SKM-1 treated with dmso at 0.1 percent for 144 hours (cell line): ENCODE measurements at regions not wholly inside any gene's neighbourhood (a gene's known extent, or its start where the extent isn't known, plus 50 kb on each side); places are given as distances from the start of the nearest gene placed in this dataset.
"Not testable (repeated sequence)": the region's sequence is repeated elsewhere in the genome, so short reads cannot be mapped to it uniquely, and the experiment has no call there.

Source experiments
- DNase-seq: peaks from one replicate; lab custom pipeline; 2025; ENCODE audit not compliant: unreplicated experiment; lab: John Stamatoyannopoulos, UW

DNA sequence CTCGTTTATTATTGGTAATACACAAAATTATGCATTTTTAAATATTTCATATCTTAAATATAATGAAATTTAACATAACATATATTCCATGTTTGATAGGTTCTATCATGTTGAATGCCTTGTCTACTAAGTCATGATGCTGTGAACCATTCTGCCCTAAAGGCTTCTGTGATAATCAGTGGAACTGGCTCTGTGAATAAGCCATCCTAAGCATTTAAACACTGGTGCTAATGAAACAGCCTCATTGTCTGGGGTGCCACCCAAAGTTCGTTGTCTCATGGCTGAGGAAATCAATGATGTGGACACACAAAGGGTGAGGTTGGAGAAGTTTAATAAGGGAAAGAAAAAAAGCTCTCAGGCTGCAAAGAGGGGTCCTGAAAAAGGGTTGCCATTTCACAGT lies 264.7 kb upstream of the ZRANB2 start:
- no peak for DNase-seq

DNA sequence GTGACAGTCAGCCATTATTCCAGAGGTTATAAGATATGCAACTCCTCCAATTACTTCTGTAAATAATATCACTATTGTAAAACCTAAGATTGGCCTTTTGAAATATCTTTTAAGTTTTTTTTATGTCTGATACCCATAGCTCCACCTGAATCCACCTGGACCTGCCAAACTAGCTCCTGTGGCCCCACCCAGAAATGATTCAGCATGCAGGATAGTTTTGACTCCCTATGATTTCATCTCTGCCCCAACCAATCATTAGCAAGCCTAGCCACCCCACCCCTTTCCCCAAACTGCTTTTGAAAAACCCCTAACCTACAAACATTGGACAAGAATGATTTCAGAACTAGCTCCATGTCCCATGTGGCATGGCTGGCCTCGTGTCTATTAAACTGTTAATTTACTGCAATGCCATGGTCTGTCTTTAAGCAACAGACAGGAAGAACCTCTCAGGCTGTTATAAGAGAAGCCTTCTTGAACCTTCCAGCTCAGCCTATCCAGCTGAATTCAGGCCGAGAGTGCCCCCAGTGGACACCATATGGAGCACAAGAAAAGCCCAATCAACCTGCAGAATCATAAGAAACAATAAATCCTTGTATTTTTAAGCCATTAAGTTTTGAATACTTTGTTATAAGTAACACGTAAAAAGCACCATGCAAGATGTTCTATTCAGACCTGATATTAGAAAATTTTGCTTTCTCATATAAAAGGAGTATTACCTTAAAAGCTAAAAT lies 263.0 kb upstream of the ZRANB2 start:
- DNase-seq = no peak

DNA sequence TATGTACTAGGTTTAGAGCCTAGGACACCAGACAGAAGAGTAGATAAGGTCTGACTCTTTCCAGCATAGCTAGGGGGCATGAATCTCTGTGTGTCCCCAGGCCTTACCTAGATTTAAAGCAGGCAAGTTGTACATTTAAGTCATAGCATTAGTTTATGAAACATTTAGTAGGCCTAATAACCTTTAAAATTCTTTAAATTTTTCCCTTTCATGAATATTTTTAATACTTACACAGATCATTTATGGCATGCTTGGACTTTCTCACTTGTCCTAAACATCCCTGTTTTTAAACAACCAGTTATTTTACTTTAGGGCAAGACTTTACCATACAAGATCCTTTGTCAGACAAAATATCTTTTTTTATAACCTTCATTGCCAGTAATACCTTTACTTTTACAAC lies 258.4 kb upstream of the ZRANB2 start:
- no peak for DNase-seq

DNA sequence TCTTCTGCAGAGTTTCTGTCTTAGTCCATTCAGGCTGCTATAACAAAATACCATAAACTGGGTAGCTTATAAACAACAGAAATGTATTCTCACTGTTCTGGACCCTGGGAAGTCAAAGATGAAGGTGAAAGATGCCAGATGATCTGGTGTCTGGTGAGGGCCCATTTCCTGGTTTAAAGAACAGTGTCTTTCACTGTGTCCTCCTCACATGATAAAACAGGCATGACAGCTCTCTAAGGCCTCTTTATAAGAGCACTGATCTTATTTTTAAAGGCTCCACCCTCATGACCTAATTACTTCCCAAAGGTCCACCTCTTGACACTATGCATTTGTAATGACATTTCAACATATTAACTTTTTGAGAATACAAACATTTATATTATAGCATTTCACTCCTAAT lies 250.2 kb upstream of the ZRANB2 start:
- no peak for DNase-seq

DNA sequence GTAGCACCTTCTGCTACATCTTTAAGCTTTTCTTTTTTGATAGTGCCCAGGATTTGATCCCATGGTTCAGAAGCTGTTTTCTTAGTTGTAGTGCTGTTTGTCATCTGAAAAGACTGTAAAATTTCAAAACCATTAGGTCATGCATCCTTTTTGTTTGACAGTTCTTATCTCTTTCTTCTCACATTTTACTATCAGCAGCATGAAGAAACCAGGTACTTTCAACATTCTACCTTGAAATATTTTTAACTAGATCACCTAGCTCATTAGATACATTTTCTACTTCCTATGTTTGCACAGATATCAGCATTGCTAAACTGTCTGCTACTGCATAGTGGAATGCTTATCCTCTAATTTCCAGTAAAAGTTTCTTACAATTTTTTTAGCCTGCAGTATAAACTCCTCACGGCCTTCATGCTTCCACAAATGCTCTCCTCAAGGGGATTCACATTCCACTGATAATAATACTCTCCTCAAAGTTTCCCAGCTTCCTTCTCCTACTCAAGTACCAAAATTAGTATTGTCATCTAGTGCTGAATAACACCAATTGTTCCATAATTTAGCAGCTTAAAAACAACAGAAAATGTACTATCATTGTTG lies 243.9 kb upstream of the ZRANB2 start:
- DNase-seq = no peak

DNA sequence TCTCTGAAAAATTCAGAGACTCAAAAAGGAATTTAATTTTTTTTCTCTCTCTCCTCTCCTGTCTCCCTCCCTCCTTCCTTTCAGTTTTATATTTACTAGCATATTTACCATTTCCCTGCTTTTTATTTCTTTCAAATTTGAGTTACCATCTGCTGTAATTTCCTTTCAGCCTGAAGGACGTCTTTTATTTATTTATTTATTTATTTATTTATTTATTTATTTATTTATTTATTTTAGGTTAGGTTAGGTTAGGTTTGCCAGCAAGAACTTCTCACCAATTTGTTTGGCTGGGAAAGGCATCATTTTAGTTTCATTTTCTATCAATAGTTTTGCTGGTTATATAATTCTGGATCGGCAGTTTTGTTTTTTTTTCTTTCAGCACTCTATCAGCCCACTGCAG lies 231.7 kb upstream of the ZRANB2 start:
- DNase-seq = no peak

DNA sequence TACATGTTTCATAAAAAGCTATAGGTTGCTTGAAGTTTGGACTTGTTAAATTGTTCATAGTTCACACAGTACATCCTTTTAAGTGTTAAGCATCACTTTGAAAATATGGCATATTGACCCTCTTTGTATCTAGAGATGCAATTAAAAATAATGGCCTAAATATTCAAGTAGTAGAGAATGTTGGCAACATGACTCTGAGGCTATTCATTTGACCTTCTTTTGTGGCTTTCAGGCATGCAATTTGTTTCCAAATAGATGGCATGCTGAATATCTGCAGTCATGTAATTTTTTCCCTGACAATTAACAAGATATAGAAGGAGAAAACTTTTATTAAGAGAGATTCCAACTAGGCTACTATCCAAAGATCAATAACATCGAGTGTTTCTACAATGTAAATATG lies 230.5 kb upstream of the ZRANB2 start:
- no peak for DNase-seq

DNA sequence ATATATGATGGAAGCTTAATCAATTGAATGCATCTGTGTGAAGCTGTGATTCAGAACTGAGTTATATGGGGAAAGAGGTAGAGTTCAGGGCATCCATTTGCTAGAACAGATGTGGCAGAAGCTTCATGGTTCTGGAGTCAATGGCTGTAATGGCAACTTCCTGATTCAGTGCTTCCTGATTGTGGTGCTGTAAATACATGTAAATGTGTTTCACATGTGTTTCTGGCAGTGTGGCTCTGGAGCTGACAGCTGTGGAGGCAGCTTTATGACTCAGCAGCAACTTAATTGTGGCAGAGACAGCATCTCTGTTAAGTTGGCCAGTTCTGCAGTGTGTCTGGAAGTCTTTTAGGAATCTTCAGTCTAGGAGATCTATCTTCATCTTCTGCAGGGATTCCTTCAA lies 226.6 kb upstream of the ZRANB2 start:
- peak; percentile 17 for DNase-seq

DNA sequence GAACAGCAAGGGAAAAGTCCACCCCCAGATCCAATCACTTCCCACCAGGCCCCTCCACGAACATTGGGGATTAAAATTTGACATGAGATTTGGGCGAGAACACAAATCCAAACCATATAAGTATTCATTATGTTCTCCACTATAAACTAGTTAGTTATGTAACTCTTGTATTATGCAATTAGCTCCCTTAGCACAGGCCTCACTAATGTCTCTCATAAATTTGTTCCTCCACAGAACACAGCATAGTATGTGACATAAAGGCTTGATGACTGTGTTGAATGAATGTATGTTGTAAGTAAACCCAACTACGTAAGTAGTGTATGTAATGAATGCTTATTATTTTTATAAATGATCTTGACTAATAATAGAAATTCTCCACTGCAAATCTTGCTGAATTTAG lies 223.3 kb upstream of the ZRANB2 start:
- DNase-seq = no peak

DNA sequence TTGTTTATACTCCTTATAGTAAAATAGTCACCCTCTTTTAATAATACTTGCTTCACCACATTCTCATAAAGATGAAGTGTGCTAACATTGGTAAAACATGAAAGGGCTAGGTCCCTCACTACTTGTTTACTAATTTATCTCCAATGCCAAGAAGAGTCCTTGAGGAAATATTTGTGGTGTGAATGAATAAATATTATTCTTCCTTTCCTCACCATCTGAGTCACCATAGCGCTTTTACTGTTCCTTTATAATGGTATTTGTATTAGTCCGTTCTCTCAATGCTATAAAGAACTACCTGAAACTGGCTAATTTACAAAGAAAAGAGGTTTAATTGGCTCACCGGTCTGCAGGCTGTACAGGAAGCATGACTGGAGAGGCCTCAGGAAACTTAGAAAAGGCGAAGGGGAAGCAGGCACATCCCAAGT lies 222.8 kb upstream of the ZRANB2 start:
- DNase-seq = no peak

DNA sequence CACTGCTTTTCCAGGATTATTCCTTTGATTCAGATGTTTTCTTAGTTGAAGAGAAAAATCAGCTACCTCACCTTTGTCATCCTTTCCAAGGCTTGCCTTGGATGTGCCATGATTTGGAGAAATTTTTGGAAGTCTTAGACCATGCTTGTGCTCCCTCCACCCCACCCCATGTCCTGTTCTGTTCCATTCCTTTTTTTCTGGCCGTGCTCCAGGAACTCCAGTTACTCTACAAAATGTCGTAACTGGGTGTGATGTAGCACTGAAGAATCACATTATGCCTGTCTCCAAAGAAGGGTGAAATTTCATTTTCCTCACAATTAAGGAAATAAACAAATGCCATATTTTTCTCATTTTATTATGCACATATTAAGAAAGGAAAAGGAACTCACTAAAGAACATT lies 217.8 kb upstream of the ZRANB2 start:
- no peak for DNase-seq

DNA sequence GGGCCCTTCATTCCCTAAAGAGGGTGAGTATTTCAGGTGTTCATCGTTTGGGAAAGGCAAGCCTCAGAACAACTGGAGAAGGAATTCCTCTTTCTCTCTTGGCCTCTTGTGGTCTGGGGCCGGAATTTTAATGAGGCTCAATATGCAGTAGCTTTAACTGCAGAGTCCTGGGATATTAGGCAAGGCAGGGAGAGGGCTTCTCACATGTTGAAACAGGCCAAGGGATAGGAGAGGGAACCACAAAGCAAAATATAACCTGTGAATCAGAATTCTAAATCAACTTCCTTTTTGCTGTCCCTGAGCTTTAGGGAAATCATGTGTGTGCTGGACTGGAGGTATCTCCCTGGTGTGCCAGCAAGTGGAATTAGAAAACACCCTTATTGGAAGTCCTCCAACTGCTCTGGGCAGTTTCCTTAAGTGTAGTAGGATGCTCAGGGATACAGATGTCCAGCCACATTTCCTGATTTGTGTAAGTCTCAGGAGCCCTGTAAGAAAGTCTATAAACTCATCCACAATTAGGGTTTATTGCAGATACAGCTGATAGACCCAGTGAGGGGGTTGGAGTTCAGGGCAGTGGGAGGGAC lies 215.8 kb upstream of the ZRANB2 start:
- no peak for DNase-seq

DNA sequence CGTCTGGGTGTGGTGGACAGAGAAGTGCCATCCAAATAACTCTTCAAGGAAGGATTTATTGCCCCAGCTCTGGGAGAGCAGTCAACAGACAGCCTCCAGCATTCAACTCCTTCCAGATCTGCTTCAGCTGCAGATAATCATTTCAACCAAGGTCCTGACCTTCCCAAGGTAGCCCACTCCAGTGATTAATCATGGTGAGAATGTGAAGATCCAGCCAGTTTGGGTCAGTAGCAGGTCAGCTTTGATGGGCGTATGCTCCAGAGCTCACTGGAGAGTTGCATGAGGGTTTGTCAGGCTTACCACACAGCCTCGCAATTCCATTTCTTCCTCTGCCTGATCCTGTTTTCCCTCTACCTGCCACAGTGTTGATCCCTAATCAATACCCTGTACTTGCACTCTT lies 214.5 kb upstream of the ZRANB2 start:
- DNase-seq = no peak

DNA sequence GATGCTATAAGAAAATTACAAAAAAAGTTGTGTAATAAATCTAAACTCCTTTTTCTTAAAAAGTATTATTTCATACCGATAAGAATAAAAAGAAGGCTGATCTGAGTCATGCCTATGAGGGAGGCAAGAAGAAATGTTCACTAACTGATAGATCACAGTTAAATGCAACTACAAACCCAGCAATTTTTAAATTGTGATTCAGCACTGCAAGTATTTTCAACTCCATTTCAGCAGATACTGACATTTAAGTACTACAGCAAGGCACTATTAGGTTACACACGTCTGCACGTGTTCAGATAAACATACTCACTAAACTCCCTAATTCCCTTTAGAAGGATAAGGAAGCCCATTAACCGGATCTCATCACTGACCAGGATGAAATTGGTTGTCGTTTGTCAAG lies 213.3 kb upstream of the ZRANB2 start:
- DNase-seq = no peak

DNA sequence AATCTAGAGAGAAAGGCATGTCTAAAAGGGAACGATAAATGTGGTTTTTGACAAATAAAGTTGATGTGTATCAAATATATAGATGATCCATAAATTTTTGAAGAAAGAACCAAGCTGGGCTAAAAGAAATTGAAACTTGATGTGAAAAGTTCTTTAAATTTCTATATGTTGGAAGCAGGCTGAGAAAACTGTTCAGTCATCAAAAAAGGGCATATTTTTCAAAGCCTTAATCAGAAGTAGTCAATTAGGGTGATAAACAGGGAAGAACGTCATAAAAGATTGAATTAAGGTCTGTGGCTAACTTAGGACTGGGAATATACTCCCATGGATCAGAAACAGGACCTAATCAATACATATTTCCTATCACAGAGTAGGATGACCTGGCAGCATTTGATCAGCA lies 211.4 kb upstream of the ZRANB2 start:
- no peak for DNase-seq

DNA sequence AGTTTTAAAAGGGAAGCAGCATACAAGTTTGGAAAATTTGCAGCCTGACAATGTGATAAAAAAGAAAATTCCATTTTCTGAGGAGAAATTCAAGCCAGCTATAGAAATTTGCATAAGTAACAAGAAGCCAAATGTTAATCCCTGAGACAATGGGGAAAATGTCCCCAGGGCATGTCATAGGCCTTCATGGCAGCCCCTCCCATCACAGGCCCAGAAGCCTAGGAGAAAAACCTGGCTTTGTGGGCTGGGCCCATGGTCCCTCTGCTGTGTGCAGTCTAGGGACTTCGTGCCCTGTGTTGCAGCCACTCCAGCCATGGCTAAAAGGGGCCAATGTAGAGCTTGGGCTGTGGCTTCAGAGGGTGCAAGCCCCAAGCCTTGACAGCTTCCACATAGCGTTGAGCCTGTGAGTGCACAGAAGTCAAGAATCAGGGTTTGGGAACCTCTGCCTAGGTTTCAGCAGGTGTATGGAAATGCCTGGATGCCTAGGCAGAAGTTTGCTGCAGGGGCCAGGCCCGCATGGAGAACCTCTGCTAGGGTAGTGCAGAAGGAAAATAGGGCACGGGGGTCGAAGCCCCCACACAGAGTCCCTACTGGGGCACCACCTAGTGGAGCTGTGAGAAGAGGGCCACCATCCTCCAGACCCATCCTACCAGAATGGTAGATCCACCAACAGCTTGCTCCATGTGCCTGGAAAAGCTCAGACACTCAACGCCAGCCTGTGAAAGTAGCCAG lies 209.8 kb upstream of the ZRANB2 start:
- DNase-seq = not testable (repeated sequence)

DNA sequence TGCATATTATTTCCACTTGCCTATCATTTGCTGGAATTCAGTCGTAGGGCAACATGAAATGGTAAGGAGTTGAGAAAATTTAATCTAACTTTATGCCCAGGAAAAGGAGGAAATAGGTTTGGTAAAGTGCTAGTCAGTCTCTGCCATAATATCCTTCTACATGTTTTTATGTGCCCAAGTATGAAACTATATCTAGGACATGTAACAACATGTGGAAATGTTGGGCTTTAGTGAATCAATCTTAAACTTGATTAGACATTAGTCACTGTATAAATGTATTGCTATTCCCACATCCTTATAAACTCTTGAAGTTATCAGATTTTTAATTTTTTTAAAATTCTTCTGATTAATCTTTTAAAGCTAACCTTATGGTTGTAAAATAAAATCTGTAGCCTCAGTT lies 204.7 kb upstream of the ZRANB2 start:
- no peak for DNase-seq

DNA sequence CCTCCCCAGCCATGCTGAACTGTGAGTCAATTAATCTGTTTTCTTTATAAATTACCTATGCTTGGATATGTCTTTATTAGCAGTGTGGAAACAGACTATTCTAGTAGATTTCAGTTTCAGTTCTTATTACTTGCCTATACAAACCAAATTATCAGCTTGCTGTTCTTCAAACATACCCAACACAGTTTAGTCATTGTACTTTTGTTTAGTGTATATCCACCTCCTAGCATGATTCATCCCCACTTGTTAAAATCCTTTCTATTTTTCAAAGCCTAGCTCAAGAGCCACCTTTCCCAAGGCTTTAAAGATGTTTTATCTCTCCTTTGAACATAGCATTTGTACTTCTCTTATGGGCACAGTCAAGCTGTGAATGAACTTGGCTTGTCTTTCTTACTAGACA lies 195.6 kb upstream of the ZRANB2 start:
- no peak for DNase-seq

DNA sequence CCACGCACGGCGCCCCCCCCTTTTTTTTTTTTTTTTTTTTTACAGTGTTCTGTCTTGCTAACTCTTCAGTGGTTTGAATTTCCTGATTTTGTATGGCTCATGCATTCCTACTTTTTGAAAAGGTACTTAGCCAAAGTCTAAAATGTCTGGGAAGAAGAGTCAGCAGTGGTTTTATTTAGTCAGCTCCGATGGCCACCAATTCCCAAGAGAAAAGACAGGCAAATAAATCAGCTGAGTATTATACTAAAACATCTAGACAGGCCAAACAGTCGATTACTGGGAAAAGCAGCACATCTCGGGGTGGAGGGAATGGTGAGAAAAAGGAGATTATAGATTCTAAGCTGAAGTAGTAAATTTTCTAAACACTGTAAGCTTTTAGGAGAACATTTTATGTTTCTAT lies 192.5 kb upstream of the ZRANB2 start:
- no peak for DNase-seq

DNA sequence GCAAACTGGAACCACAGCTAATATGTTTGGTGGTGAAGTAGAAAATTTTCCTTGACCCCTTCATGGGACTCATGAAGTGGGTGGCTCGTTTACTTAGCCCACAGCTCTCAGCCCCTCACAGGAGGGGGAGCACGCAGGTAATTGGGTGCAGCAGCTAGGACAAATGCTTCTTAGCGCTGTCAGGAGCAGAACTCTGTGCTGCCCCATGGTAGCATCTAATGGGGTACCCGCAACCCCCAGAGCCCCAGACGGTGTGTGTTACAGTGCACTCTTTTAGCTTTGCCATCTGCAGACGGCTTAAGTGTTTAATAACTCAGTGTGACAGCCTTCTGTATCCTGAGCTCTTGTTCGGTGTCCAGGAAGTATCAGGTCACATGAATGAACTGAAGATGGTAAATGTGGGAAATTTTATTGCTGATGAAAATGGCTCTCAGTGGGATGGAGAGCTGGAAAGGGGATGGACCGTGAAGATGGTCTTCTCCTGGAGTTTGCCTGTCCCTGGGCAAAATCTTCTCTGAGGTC lies 189.6 kb upstream of the ZRANB2 start:
- no peak for DNase-seq

DNA sequence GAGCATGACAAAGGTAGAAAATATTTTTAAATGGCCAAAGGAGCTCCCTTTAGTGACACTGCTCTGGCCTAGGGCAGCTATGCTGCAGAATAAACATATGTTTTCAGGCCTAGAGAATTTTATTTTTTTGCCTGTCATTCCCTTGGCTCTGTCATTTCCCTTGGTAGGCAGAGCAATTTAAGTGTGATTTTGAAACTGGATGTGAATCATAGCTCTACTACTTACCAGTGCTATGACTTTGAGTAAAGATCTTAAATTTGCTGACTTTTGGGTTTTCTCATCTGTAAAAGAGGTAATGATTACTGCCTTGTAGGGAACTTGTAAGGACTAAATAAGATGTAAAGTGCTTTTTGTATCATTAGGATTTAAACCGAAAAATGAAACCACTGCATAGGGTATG lies 189.0 kb upstream of the ZRANB2 start:
- no peak for DNase-seq

DNA sequence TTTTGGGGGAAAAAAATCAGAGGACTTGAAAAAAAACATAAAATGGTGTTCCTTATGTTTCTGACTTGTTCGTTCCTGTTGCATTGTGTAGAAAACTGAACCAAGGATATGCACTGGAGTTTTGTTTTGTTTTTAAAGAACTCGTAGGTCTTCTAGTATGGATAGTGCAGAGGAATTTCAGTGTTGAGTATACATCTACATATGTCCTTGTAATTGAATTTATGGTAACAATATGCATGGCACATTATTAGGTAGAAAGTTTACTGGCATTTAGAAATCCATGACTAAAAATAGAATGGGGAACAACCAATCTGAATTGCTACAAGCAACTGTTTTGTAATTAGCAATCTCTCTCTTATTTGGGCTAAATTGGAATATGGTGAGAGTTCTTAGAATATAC lies 188.3 kb upstream of the ZRANB2 start:
- DNase-seq = no peak
